ENCODE measurements at regions not wholly inside any gene's neighbourhood (a gene's known extent, or its start where the extent isn't known, plus 50 kb on each side); places are given as distances from the start of the nearest gene placed in this dataset.

- Histone ChIP-seq H3K4me2 (ENCODE audit: low read length, poor library complexity, severe bottlenecking) (no peak overlapping the region), H2BK5ac (ENCODE audit: low read depth, low read length, poor library complexity, severe bottlenecking) (no peak overlapping the region), H3K4me3 (ENCODE audit: insufficient read depth in 1 of 2, low read depth in 1 of 2, low read length in 2 of 2) (no peak overlapping the region), H2BK12ac (ENCODE audit: low read length in 2 of 2) (no peak overlapping the region), H3K23ac (ENCODE audit: low read length in 2 of 2) (no peak overlapping the region), H3K27ac (ENCODE audit: low read length, poor library complexity, severe bottlenecking) (no peak overlapping the region), H2AK5ac (ENCODE audit: low read length, severe bottlenecking) (no peak overlapping the region), H3K4me1 (ENCODE audit: control insufficient read depth, insufficient read depth, low read depth, low read length) (no peaks in the 10 kb centered on the region), H3K9ac (ENCODE audit: low read length) (no peak overlapping the region), H2BK120ac (ENCODE audit: low read depth, low read length) (no peak overlapping the region), H3K18ac (ENCODE audit: low read depth in 1 of 2, low read length in 2 of 2) (no peak overlapping the region), H3K9me3 (ENCODE audit: control insufficient read depth, low read length) (no peaks in the 10 kb centered on the region), H2BK15ac (ENCODE audit: low read depth, poor library complexity, severe bottlenecking) (no peak overlapping the region), H3K36me3 (ENCODE audit: control insufficient read depth in 1 of 2, insufficient read depth in 2 of 2, low read depth in 1 of 2, low read length in 2 of 2) (no peaks in the 10 kb centered on the region), H3K79me1 (replicated peaks; ENCODE audit: low read length, poor library complexity, severe bottlenecking) (no peaks in the 10 kb centered on the region), H3K27me3 (ENCODE audit: control insufficient read depth in 1 of 2, insufficient read depth in 1 of 2, low read length in 2 of 2) (peaks cover 0 to 54% of the 10 kb centered on the region in 2 experiments), H3K14ac (ENCODE audit: low read length in 2 of 2) (no peak overlapping the region), H2AFZ (ENCODE audit: low read depth, low read length) (no peak overlapping the region), H3K4ac (ENCODE audit: low read depth in 1 of 2, low read length in 2 of 2) (no peak overlapping the region), H4K91ac (ENCODE audit: low read length) (no peak overlapping the region), H4K8ac (ENCODE audit: low read length) (no peak overlapping the region)
- 88% methylated on average over 8 of the region's 8 CpGs for WGBS
- no peak for DNase-seq
Observed at GRCh38 chr20:59094576-59094975, 52.0 kb upstream of the PRELID3B start.

Measured in mesenchymal stem cell (in vitro differentiated cells and primary cell).